ENCODE measurements at regions not wholly inside any gene's neighbourhood (a gene's known extent, or its start where the extent isn't known, plus 50 kb on each side); places are given as distances from the start of the nearest gene placed in this dataset.

DNA sequence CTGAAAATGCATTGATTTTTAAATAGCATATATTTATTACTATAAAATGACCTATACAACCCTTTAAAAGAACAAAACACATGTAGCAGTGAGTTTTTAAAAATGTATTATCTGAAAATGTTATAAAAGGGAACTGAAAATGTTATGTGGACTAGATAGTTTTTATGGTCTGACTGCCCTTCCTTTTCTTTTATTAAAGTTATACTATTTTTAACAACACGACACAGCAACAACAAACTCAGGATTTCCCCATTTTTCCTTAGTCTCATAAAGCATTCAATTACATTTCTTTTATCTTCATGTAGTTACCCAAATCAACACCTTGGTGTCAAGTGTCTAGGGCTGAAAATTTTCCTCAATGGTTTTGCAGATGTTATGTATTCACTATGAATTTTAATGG, 132.8 kb upstream of the TMEFF2 start:
- Histone ChIP-seq H3K4me1 (no peaks in the 10 kb centered on the region), H3K27ac (no peak overlapping the region), H3K36me3 (no peaks in the 10 kb centered on the region), H3K4me3 (no peak overlapping the region), H3K27me3 (no peaks in the 10 kb centered on the region), H3K9me3 (no peaks in the 10 kb centered on the region)
- DNase-seq (no peak), ATAC-seq (no peak)
- intact Hi-C loops (cut with DNase I): no loop called here
- no peak for TF ChIP-seq CTCF (IDR thresholded peaks at IDR 0.05)

GRCh38 chr2:192315543-192315942, 120.8 kb upstream of the TMEFF2 start:
- ATAC-seq (no peak), DNase-seq (peak in 1 of 4 donors; percentile 49)
- Histone ChIP-seq H3K27me3 (no peaks in the 10 kb centered on the region), H3K9me3 (peaks cover 0 to 15% of the 10 kb centered on the region in 2 donors), H3K27ac (no peak overlapping the region), H3K4me1 (no peaks in the 10 kb centered on the region), H3K4me3 (no peak overlapping the region), H3K36me3 (no peaks in the 10 kb centered on the region)
- no peak for TF ChIP-seq CTCF (IDR thresholded peaks at IDR 0.05)
- intact Hi-C loops (cut with DNase I): no loop called here

DNA sequence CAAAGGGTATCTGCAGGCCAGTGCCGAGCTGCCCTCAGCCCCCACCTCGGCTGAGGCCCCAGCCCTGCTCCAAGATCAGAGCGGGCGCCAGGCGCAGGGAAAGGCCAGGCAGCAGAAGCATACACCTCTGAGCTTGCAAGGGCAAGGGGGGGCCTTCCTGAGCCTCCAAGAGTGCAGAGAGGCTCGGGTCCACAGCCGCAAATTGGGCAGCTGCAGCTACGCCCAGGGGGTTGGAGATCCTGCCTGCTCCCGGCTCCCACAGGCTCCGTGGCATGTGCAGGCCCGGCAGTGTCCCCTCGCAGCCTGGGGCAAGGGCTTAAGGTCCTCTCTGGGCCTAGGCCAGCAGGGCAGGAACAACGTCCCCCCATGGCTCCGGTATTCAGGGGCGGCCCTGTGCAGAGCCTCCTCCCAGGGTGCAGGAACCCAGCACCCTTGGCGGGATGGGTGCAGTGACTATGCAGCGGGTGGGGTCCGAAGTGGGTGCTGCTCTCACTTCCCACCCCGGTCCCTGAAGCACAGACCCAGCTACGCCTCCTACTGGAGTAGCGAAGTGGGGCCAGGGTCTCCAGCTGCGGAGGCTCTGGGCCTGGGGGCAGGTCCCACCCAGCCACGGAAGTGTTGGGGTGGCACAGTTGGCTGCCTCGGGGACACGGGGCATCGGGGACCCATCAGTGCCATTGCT, 120.2 kb upstream of the TMEFF2 start:
- intact Hi-C loops (cut with DNase I): no loop called here
- no peak overlapping the region for H3K27ac ChIP-seq
- DNase-seq (peak in 1 of 4 donors; percentile 68), ATAC-seq (no peak)
- no peak overlapping the region for H3K4me3 ChIP-seq
- no peaks in the 10 kb centered on the region for H3K27me3 ChIP-seq
- peaks cover 0 to 15% of the 10 kb centered on the region in 2 donors for H3K9me3 ChIP-seq
- TF ChIP-seq CTCF (IDR thresholded peaks at IDR 0.05): no peak
- no peaks in the 10 kb centered on the region for H3K36me3 ChIP-seq
- H3K4me1 ChIP-seq: no peaks in the 10 kb centered on the region

DNA sequence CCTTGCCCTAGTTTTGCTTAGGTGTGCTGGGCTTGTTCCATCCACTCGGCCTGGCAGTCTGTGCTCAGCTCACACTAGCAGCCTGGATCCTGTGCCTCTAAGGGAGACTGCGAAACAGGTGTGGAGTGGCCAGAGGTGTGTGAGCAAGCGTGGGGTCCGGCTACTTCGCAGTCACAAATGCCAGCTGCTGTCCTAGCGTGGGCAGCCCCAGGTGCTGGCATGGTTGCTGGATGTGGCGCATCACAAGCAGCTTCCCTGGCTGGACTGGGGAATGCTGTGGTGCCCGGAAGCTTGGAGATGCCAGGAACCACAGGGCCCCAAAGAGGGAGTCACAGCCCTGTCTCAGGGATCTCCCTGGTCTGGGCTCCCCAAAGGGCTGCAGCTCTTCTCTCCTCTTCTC, 119.0 kb upstream of the TMEFF2 start:
- no peaks in the 10 kb centered on the region for H3K36me3 ChIP-seq
- TF ChIP-seq CTCF (IDR thresholded peaks at IDR 0.05): no peak
- H3K9me3 ChIP-seq: peaks cover 0 to 15% of the 10 kb centered on the region in 2 donors
- DNase-seq: peak in 1 of 4 donors; percentile 53
- no peaks in the 10 kb centered on the region for H3K4me1 ChIP-seq
- H3K4me3 ChIP-seq: no peak overlapping the region
- intact Hi-C loops (cut with DNase I): no loop called here
- no peaks in the 10 kb centered on the region for H3K27me3 ChIP-seq
- ATAC-seq: no peak
- no peak overlapping the region for H3K27ac ChIP-seq

DNA sequence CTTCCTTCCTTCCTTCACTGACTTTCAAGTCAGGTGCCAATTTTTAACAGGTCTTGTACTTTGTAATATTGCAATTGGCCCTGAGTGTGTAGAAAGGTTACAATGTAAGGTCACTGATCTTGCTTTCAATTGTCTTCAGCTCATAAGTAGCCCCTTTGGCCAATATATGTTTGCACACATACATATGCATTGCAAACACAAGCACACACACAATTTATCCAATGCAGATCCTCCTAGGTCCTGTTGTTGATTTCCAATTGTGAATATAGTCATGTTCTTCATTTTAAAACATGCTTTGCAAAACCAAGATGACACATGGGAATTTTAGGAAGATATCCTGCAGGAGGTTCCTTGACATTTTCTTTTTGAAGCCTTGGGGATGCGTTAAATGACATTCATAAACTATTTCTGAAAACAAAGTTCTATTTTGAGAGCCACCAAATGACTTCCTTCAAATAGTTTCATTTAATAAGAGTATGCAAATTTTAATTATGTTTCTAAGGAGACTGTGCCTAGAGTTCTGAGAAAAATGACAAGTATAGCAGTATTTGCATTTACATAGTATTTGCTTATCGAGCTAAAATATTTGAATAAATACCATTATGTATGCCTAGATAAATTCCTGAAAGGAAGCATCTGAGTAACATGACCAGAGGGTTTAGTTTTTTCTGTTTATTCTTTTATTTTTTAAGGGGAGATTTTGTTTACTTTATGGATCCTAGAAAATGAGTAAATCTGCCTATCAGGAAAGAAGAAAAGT, 117.1 kb upstream of the TMEFF2 start:
- intact Hi-C loops (cut with DNase I): no loop called here
- Histone ChIP-seq H3K27ac (no peak overlapping the region), H3K27me3 (no peaks in the 10 kb centered on the region), H3K4me1 (no peaks in the 10 kb centered on the region), H3K9me3 (peaks cover 0 to 15% of the 10 kb centered on the region in 2 donors), H3K36me3 (no peaks in the 10 kb centered on the region), H3K4me3 (no peak overlapping the region)
- ATAC-seq (no peak), DNase-seq (no peak)
- TF ChIP-seq CTCF (IDR thresholded peaks at IDR 0.05): no peak

All from left lung (tissue), 4 donors.